ENCODE measurements at regions not wholly inside any gene's neighbourhood (a gene's known extent, or its start where the extent isn't known, plus 50 kb on each side); places are given as distances from the start of the nearest gene placed in this dataset.
A peak's percentile ranks its signal among the peaks of the same experiment; 100 is the strongest.
"Not testable (repeated sequence)": the region's sequence is repeated elsewhere in the genome, so short reads cannot be mapped to it uniquely, and the experiment has no call there.

DNA sequence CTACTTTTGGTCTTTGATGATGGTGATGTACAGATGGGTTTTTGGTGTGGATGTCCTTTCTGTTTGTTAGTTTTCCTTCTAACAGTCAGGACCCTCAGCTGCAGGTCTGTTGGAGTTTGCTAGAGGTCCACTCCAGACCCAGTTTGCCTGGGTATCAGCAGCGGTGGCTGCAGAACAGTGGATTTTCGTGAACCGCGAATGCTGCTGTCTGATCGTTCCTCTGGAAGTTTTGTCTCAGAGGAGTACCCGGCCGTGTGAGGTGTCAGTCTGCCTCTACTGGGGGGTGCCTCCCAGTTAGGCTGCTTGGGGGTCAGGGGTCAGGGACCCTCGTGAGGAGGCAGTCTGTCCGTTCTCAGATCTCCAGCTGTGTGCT lies 56.6 kb upstream of the TNFAIP8 start:
- ATAC-seq (replicated peaks in 1 of 2); DNase-seq; H3K36me3 Mint-ChIP-seq (ENCODE audit: insufficient read depth in 2 of 2); H3K9me3 Mint-ChIP-seq; H3K27me3 Mint-ChIP-seq (ENCODE audit: low read depth): not testable (repeated sequence)
- Mint-ChIP-seq H3K27ac (peak overlapping the region; percentile 97), H3K4me1 (ENCODE audit: low read depth) (peaks cover 58% of the 10 kb centered on the region), H3K4me3 (peak overlapping the region; percentile 91 to 99)

DNA sequence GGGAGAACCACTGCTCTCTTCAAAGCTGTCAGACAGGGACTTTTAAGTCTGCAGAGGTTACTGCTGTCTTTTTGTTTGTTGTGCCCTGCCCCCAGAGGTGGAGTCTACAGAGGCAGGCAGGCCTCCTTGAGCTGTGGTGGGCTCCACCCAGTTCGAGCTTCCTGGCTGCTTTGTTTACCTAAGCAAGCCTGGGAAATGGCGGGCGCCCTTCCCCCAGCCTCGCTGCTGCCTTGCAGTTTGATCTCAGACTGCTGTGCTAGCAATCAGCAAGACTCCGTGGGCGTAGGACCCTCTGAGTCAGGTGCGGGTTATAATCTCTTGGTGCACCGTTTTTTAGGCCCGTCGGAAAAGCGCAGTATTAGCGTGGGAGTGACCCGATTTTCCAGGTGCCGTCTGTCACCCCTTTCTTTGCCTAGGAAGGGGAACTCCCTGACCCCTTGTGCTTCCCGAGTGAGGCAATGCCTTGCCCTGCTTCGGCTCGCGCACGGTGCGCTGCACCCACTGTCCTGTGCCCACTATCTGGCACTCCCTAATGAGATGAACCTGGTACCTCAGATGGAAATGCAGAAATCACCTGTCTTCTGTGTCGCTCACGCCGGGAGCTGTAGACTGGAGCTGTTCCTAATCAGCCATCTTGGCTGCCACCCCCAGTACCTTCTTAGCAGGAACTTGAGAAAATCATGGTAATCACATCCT lies 56.1 kb upstream of the TNFAIP8 start:
- DNase-seq, result peak; percentile 85 to 89
- not testable (repeated sequence) for H3K27me3 Mint-ChIP-seq (ENCODE audit: low read depth); H3K9me3 Mint-ChIP-seq; H3K36me3 Mint-ChIP-seq (ENCODE audit: insufficient read depth in 2 of 2)
- H3K4me3 Mint-ChIP-seq, result peak overlapping the region; percentile 91 to 99
- H3K27ac Mint-ChIP-seq, result peak overlapping the region; percentile 97
- H3K4me1 Mint-ChIP-seq (ENCODE audit: low read depth), result peaks cover 64% of the 10 kb centered on the region
- ATAC-seq (replicated peaks in 1 of 2), result peak in 1 of 2 donors; percentile 37

DNA sequence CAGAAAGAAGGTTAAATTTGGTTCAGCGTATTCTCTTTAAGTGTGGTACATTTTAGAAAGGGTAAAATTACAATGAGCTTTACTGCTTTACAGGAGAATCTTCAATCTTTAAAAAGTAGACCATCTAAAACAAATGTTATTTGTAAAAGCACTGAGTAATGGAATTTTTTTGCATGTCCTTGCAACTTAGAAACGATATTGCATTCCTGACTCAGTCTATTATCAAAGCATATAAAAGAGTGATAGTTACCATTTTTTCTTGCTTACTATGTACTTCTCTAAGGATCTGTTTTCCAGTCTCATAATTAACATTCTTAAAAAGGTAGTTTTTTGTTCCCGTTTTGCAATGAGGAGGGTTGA lies 55.5 kb upstream of the TNFAIP8 start:
- Mint-ChIP-seq H3K36me3 (ENCODE audit: insufficient read depth in 2 of 2) (peaks cover 3 to 4% of the 10 kb centered on the region in 2 donors), H3K27ac (peak overlapping the region; percentile 97), H3K4me3 (peak overlapping the region; percentile 91 to 99), H3K9me3 (no peaks in the 10 kb centered on the region), H3K27me3 (ENCODE audit: low read depth) (no peaks in the 10 kb centered on the region), H3K4me1 (ENCODE audit: low read depth) (peaks cover 69% of the 10 kb centered on the region)
- DNase-seq, result no peak
- peak; percentile 2 to 42 for ATAC-seq (replicated peaks in 1 of 2)

DNA sequence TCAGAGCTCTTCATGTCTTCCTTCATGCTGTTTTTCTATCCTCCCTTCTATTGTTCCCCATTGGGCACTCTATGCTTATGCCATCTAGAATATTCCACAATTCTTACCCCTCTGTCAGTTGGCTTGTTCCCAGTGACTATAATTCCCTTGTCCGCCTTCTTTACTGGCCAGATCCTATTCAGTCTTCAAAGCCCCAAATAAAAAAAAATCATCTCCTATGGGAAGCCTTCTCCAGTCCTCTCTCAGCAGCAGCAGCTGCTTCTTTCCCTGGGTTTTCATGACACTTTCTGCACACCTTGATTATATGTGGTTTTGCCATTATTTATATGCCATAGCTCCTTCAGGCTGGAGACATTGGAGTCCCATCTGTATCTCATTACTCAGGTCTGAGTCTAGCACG lies 54.6 kb upstream of the TNFAIP8 start:
- Mint-ChIP-seq H3K27me3 (ENCODE audit: low read depth) (no peaks in the 10 kb centered on the region), H3K36me3 (ENCODE audit: insufficient read depth in 2 of 2) (peaks cover 4% of the 10 kb centered on the region in 2 donors), H3K27ac (peak overlapping the region; percentile 64), H3K4me1 (ENCODE audit: low read depth) (peaks cover 78% of the 10 kb centered on the region), H3K4me3 (peak overlapping the region; percentile 91 to 99), H3K9me3 (no peaks in the 10 kb centered on the region)
- ATAC-seq (replicated peaks in 1 of 2) (no peak), DNase-seq (no peak)

DNA sequence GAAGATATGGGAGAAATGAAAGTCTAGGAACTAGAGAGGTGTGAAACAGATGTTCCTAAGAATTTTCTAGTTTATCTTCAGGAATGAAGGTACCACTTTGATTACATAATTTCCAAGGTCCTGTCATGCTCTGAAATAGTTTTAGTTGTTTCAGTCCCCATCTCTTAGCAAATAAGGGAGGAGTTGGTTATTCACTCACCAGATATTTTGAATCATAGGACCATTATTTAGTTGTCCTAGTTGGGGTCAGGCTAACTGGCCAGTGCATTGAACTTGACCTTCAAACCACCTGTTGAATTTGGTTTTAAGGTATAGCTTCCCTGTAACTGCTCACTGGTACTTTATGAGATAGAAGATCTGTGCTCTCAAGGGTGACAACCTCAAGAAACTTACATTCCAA lies 53.9 kb upstream of the TNFAIP8 start:
- DNase-seq (no peak), ATAC-seq (replicated peaks in 1 of 2) (no peak)
- Mint-ChIP-seq H3K27me3 (ENCODE audit: low read depth) (no peaks in the 10 kb centered on the region), H3K27ac (peak overlapping the region; percentile 66), H3K36me3 (ENCODE audit: insufficient read depth in 2 of 2) (peaks cover 3 to 5% of the 10 kb centered on the region in 2 donors), H3K9me3 (no peaks in the 10 kb centered on the region), H3K4me1 (ENCODE audit: low read depth) (peaks cover 80% of the 10 kb centered on the region), H3K4me3 (peak overlapping the region in 1 of 2 donors; percentile 78)

DNA sequence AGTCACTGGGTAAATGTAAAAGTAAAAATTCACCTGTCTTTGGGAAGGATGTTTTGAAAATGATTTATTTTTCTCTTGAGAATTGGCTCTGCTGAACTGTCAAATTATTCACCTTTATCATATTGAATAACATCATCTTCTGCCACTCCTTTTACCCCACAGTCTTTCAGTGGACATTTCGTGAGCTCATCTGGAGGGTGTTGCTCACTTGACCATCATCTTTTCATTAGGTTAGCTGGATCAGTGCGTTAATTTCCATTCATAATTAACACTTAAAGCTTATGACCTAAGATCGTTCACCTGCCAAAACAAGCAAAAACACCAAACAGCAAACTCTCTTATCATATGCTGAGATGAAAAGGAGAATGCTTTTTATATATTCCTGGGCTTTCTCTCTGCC lies 53.4 kb upstream of the TNFAIP8 start:
- H3K36me3 Mint-ChIP-seq (ENCODE audit: insufficient read depth in 2 of 2), result peaks cover 1 to 5% of the 10 kb centered on the region in 2 donors
- H3K27ac Mint-ChIP-seq, result peak overlapping the region; percentile 66
- no peaks in the 10 kb centered on the region for H3K9me3 Mint-ChIP-seq
- H3K27me3 Mint-ChIP-seq (ENCODE audit: low read depth), result no peaks in the 10 kb centered on the region
- ATAC-seq (replicated peaks in 1 of 2) (no peak), DNase-seq (no peak)
- peaks cover 83% of the 10 kb centered on the region for H3K4me1 Mint-ChIP-seq (ENCODE audit: low read depth)
- peak overlapping the region; percentile 67 to 78 for H3K4me3 Mint-ChIP-seq

DNA sequence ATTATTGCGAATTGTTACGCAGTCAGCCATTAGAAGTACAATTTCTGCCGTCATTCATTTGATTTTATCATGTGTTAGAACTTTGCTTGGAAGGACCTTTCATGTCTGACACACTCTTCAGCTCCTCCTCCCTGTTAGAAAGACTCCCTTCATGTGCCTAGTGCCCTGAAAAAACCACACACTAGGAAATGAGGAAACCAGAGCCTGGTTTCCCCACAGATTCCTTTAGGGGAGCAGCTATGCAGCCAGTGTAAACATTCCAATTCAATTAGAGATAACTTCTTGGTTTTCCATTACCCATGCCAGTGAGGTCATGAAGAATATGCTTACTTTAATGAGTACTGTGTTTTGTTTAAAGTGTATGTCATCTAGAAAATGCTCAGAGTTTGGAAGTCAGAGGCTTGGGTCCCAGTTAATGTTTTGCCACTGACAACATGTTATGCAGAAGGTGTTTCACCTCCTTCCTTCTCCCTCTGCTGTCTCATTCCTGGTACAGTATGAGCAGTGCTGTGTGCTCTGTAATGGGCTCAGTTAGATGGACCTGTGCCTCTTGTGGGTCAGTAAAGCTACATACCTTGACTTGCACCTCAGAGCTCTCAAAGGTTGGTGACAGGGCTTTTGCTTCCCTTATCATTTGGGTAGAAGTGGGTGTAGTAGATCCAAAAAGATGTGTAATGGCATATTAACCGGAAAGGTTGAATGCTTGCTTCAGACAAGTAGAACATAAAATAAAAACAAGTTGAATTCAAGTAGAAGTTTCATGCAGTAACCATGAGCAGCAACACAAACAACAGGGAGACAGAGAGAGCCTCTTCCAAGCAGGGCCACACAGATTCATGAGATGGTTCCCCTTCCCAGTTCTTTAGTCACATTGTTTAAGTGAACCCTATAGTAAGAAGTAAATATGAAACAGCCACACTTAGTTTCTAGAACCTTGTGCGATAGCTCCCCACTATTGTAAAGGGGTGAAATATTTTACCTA lies 52.6 kb upstream of the TNFAIP8 start:
- Mint-ChIP-seq H3K4me3 (peak overlapping the region; percentile 67 to 78), H3K27me3 (ENCODE audit: low read depth) (no peaks in the 10 kb centered on the region), H3K27ac (peak overlapping the region; percentile 66), H3K36me3 (ENCODE audit: insufficient read depth in 2 of 2) (peaks cover 0 to 5% of the 10 kb centered on the region in 2 donors), H3K9me3 (no peaks in the 10 kb centered on the region), H3K4me1 (ENCODE audit: low read depth) (peaks cover 90% of the 10 kb centered on the region)
- peak; percentile 79 for ATAC-seq (replicated peaks in 1 of 2)
- DNase-seq, result no peak

DNA sequence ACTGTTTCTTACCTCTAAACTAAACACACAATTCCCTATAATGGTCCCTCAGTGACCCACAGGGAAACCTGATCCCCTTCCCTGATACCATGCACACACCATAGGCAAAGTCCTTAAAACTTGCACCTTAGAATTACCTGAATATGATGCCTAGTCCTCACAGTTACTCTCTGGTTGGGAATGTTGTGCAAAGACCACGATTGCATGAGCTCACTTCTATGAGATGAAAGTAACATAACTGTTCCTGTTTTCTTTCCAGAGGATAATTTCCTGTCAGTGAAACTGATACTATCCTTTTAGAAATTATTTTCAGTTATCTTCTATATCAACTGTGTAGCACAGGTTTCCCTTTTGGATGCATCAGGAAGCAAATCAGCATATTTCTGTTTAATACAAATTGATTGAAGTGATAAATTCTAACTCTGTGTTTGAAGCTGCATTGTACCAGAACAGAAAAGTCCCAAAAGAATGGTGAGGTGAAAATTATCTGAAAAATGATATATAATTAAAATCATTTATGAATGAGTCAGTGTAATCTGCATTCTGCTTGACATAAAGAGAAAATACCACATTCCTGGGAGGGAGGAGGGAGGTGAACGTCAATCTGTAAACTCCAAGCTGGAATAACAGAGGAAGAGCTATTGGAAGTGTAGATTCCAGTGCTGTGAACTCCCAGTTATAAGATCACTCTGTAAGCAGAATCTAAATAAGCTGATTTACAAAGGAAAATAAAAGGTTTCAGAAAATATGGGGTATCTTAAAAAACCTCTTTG lies 51.2 kb upstream of the TNFAIP8 start:
- H3K4me3 Mint-ChIP-seq, result peak overlapping the region; percentile 21 to 67
- peak overlapping the region; percentile 66 for H3K27ac Mint-ChIP-seq
- DNase-seq (no peak), ATAC-seq (replicated peaks in 1 of 2) (no peak)
- H3K27me3 Mint-ChIP-seq (ENCODE audit: low read depth), result no peaks in the 10 kb centered on the region
- H3K36me3 Mint-ChIP-seq (ENCODE audit: insufficient read depth in 2 of 2), result peaks cover 0 to 5% of the 10 kb centered on the region in 2 donors
- H3K4me1 Mint-ChIP-seq (ENCODE audit: low read depth), result peaks cover 97% of the 10 kb centered on the region
- H3K9me3 Mint-ChIP-seq, result no peaks in the 10 kb centered on the region

All from activated T-cell treated with anti-CD3 and anti-CD28 coated beads, Interleukin-2, amount 50 U/mL, for 72 hours (primary cell).